GM21390 (cell line): ENCODE measurements at regions not wholly inside any gene's neighbourhood (a gene's known extent, or its start where the extent isn't known, plus 50 kb on each side); places are given as distances from the start of the nearest gene placed in this dataset.

Source experiments
- ATAC-seq: cut with Tn5 transposase; IDR thresholded peaks from one replicate; pipeline ENCODE4 v1.9.1; 2021; ENCODE audit not compliant: unreplicated experiment

DNA sequence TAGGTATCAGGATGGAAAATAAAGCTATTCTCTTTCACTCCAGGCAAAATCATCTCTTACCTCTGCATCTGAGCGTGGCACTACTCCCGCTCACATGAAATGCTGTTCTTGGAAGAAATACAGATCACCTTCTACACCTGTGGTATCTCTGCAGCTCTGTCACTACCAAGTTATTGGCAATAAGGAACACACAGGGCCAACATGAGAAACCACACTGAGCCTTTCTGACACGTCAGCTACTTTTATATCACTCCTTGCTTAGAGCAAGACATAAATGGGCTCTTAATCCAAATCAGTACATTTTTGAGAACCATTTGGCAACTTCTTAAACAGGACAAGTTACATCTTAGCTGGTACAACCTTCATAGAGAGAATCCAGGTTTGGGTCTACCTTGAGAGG lies 101.8 kb upstream of the GUCY1A1 start:
- no peak for ATAC-seq

DNA sequence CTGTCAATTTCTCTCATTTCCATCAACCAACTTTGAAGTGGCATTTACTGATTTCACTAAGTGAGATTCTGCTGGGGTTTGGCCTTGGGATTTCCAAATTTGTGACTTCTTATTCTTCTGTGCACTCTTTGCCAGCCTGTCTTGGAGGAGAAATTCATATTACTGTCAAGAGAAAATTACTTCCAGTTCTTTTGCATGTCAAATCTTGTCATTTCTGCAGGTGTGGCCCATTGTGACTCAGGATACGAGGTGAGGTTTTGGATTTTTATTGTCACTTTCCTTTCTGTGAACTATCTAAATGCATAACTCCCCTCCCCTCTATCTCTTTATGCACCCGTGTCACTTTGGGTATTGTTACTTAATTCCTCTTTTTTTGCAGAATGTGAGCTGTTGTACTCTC lies 102.6 kb upstream of the GUCY1A1 start:
- no peak for ATAC-seq

DNA sequence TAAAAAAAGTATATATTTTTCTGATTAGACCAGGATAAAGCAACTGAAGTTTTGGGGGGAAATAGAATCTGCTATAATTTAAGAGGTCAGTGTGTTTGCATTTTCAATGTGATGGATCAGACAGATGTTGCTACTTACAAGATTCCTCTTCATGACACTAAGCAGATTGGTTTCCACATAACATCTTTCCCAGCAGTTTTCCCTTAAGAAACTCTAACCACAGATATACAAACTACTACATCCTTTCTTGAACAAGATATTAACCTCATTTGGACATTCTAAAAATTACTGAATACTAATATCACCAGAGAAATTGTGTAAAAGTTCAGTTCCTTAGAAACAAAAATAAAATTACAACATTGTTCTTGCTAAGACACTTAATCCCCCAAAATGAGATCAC lies 106.7 kb upstream of the GUCY1A1 start:
- ATAC-seq = no peak

DNA sequence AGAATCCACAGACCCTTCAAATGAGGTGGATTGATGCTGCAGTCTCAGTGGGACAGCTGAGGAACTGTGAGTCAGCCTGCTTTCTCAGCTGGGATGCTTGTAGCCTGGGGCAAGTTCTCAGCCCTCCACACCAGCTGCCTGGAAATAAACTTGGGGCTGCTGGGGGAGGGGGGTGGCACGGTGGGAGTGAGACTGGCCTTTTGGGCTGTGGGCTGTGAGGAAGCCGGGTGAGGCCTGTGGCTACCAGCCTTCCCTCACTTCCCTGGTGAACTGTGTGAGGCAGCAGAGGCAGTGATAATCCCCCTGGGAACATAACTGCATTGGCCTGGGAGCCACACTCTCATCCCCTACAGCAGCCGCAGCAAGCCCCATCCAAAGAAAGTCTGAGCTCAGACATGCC lies 114.5 kb upstream of the GUCY1A1 start:
- no peak for ATAC-seq

DNA sequence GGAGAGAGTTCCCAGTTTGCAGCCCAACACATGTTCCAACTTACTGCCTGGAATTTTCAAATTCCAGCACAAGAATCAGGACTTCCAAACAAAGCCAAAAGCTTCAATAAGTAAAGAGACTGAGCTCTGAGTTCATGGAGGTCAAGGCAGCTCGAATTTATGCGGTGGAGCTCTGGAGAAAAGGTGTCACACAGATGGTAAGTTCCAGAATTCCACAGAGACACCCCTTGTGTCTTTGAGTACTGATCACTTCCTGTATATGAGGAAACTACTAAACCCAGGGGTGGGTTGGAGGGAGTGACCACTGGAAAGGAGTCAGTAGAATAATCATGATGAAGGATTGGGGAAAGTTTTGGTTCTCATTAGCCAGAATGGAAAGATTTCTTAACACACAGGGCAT lies 118.5 kb upstream of the GUCY1A1 start:
- ATAC-seq = no peak

DNA sequence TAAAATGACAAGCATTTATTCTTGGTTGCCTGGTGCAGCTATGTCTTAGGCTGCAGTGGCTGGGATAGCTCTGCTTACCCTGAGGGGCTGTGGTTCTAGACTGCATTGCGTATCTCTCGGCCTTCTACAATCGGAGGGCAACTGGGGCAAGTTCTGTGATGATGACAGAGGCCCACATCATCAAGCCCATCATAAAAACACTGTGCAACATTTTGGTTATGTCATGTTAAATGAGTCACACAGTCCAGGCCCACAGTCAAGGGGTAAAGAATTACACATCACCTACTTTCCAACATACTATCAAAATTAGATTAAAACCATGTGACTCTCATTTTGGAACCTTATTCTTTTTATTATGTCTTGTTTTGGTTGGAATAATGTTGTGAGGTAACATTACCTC lies 120.2 kb upstream of the GUCY1A1 start:
- no peak for ATAC-seq

DNA sequence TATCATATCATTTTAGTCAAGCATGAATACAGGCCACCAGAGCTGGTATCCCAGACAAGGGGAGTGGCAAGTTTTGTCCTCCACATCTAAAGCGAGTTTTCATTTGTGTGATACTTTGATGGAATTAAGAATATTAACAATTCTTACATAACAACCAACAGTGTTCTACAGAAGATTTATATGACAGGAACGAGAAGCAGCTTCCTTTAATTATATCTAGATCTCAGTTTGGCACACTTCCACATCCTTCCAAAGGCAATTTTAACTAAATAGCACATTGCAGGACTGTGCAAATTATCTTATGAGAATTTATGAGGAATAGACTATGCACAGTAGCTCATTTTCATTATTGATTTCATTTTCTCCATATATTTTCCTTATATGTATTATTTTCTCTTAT lies 121.2 kb upstream of the GUCY1A1 start:
- ATAC-seq = no peak

DNA sequence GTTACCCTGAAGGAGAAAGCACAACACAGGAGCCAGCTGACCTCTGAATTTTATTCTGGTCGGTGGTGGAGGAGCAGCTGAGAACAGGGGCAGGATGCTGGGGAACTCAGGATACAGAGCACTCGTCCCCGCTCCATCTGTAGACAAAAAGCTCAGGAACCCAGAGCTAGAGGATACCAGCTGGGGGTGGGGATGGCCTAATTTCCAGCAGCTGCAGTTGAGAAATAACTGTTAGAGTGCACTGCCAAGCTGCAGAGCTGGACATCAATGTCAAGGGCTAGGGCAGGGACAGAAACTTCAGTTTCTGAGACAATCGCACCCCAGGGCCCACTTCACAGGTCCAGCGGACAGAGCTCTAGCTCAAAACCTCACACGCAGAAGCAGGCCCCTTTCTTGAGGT lies 122.1 kb upstream of the GUCY1A1 start:
- no peak for ATAC-seq

DNA sequence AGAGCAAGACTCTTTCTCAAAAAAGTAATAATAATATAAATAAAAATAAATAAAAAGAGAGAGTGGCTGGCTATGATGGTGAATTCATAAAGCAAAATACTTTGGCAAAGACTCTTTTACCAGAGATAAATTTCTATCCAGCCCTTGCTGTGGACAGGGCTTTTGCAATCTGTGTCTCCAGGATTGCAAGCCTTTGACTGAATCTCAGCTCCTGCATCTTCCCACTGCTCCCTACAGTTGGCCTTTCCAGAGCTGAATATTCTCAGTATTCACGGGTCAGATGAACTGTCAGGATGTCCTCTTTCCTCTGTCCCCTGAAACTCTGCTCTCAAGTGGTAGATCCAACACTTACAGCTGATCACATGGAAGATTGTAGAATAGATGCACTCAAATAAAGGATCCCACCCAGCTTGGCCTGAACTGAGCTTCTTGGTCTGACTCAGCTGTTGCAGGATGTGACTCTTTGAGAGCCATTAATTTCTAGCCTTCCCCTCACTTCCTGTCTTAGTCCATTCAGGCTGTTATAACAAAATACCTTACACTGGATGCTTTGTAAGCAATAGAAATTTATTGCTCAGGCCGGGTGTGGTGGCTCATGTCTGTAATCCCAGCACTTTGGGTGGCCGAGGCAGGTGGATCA lies 123.4 kb upstream of the GUCY1A1 start:
- ATAC-seq = peak; percentile 61

DNA sequence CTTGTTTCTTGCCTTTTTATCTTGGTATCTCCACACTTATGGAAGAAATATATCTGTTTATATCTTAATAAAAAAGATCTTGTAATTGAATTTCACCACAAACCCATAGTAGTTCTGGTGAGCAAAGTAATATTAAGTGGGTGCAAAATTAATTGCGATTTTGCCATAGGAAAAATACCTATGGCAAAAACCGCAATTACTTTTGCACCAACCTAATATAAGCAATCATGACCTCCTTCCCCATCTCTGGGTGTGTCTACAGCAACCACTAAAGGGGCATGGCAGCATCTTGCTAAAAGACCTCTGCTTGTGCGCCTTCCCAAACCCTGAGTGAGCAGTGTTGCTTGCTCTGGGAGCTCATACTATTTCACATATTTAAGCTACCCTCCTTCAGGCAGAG lies 124.2 kb upstream of the GUCY1A1 start:
- ATAC-seq = no peak

DNA sequence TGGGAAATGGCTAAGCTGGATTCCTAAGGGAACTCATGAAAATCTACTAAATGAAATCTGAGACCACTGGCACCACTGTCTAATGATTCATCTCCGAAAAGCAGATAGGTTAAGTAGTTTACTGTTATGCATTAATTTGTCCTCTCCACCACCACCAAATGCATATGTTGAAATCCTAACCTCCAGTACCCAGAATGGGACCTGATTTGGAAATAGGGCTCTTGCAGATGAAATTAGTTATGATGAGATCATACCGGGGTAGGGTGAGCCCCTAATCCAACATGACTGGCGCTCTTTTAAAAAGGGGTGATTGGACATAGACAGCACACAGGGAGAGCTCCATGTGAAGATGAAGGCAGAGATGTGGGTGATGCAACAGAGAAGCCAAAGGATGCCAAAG lies 124.9 kb upstream of the GUCY1A1 start:
- ATAC-seq = no peak

DNA sequence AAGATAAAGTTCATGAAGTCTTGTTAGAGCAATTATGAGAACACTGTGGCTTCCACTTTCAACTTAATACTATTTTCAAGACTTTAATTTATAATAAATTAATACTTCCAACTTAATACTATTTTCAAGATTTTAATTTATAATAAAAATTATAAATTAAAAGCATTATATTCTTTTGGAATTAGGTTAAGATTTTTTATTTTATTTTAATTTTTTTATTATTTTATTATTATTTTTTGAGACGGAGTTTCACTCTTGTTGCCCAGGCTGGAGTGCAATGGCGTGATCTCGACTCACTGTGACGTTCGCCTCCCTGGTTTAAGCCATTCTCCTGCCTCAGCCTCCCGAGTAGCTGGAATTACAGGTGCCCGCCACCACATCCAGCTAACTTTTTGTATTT lies 126.0 kb upstream of the GUCY1A1 start:
- ATAC-seq = no peak

DNA sequence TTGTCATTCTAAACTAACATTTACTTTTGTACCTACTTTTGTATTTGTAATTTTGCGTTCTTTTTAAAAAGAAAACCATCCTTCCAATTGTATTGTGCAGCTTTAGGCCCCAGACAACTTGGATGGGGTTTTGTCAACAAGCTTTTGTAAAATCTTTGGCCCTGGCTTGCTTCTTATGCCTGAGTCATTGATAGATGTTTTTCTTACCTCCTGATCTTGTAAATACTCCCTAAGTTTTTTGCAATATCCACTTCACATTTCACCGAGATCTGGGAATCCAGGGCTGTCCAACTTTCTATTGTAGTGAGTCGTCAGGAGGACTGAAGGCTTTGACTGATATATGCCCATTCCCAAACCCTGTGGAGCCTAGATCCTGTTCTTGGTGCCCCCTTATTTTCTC lies 126.9 kb upstream of the GUCY1A1 start:
- ATAC-seq = no peak

DNA sequence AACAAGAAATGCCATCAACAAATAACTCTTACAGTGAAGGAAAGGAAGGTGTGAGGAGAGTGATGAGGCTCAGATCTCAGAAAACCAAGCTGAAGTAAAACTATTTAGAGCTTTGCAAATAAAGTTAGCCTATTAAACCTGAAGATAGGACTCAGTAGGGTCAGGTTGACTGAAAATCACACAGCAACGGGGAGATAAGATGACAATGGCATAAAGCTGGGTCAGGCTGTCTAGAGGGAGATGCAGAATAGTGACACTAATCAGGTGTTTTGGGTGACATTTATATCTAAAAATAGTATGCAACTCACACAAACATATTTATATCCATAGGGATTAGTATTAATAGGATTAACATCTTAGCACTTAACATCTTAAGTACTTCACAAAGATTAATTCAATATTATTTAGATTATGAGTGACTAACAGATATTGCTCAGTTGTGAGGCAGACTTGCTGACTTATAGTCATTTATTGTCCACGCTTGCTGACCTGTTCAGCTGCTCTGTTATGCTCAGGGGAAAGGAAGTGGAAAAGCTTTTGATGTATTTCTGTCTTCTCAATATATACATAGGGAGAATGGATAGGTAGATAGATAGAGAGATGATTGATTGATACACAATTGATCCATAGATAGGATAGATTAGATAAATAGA lies 130.7 kb upstream of the GUCY1A1 start:
- ATAC-seq = no peak

DNA sequence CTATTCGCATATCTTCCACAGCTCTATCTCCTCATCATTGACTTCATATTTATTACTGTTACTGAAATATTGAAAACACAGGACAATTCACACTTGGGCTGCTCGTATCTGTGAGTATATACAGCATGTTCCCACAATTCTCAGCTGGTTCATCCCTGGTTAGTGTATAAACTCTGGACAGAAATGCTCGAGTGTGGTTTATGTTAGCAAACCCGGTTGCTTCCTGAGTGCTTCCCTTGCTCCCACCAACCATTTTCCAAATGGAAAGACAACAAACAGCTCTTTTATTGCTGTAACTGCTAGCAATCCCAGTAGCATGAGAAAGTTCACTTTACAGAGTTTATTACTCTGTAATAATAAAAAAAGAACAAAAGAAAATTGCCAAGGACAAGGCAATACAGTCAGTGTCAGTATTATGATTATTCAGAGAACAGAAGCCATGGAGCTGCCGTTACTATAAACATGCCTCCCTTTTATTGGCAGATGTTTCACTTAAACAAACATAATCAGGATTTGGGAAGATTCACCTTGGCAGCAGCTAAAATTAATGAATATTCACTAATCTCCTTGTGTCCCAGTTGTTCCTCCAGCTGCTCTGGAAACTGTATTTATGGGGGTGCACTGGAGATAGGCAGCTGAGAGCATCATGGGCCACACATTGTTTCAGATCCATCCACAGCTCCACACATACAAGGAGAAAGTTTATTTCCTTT lies 134.1 kb upstream of the GUCY1A1 start:
- no peak for ATAC-seq

DNA sequence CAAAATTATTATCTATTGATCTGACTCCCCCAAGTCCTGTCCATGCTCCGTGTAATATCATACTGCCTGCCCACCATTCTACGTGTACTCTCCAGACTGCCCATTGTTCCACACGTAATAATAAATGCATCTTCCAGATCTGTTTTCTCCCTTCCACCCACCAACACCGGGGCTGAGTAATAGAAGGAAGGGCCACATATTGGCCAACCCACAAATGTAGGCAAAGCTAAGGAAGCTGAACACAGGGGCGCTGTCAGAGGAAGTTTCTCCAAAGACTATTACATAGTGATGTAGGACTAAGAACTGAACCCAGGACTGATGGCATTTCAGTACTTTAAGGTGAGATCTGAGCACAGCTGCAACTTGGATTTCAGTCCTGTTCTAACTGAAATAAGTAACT lies 135.8 kb upstream of the GUCY1A1 start:
- ATAC-seq = no peak

DNA sequence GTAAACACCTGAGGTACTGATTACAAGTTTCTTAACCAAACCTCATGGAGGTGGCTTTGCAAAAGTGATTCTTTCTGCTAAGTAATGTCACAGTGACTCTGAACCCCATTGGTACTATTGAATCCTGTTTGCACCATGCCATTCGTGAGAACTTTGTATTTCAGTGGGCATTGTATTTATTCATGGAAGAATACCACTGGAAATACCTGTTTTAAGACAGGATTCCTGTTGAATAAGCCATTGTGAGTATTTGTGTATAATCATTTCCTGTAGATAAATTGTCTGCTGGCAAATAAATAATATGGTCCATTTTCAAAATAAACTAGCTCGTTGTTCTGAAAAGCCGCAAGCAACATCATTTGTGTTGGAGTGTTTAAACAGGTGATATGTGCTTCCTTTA lies 136.4 kb upstream of the GUCY1A1 start:
- ATAC-seq = no peak

DNA sequence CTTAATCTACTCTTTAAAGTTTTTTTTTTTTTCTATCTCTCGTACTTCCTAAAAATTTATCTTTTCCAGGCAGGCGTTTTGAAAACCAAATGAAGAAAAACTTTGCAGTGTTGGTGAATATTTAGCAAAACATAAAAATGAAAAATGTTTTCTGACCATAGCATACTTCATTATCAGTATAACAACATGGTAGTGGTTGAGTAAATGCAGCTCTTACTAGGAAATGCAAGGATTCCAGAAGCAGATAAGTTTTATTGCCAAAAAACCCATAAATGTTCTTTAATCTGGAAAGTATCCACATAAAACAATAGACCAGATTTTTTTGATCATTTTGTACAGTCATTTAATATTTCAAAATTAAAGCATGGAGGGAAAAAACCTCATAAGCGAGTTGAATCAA lies 136.9 kb upstream of the GUCY1A1 start:
- no peak for ATAC-seq

DNA sequence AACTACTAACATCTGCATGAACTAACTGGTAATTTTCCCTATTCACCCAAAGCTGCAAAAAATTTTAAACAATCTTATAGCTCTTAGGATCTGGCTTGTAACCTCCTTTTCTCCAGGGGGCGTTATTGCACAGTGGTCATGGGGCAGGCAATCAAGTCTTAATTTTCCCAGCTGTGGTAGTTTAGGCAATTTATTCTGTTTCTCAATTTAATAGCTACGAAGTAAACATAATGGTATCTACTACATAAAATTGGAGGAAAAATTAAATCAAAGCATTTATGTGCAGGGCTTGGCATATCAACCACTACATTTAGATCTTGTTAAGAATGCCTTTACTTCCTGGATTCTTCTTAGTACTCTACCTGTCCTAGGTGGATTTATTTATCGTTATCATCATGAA lies 137.4 kb upstream of the GUCY1A1 start:
- ATAC-seq = no peak

DNA sequence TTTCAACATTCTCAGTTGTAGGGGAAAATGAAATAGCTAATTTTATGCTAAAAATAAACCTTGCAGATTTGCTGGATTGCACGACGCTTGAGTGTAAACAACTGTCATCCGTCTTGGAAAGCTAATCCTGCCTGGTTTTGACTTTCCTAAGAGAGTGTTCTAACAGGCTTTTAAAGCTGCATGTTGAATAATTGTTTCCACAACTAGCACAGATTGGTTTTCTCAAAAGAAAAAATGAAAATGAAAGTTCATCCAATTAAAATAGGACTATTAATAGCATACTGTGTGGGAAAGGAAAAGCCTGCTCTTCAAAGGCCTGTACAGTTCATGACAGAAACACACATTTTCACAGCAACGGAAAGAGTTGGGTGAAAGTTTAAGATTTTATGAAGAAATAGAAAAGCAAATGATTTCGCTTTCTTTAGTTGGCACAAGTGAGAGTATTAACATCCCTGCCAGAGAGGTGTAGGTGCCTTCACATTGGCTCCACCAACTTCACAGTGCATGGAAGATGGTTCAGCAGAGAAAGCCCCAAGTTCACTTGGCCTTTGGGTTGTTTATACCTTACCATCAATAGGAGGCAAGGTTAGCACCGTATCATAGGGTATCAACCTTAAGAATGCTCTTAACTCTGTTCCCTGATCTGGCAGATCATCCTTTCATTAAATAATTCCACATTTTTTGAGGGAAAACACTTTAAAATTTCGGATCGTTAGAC lies 140.0 kb upstream of the GUCY1A1 start:
- no peak for ATAC-seq

DNA sequence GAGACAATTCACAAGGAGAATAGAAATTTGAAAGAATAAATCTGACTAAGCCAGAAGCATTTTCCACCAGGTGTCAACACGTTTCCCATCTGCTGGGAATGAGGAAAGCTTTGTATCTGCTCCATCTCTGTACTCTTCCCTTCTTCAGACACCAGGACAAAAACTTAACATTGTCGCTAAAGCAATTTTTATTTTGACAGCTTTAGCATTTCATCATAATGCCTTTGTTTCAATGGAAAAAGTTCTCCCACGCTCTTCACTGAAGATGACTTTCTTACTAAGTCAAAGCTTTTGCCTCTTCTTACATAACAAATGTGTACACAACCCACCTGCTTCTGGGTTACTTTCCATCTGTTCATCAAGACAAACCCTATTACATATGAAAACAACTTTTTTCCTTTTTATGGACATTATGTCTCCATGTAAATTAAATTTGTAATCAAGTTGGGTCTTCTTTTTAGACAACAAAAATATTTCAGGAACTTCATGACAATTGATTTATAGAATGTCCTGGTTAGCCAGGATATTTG lies 141.7 kb upstream of the GUCY1A1 start:
- ATAC-seq = no peak

DNA sequence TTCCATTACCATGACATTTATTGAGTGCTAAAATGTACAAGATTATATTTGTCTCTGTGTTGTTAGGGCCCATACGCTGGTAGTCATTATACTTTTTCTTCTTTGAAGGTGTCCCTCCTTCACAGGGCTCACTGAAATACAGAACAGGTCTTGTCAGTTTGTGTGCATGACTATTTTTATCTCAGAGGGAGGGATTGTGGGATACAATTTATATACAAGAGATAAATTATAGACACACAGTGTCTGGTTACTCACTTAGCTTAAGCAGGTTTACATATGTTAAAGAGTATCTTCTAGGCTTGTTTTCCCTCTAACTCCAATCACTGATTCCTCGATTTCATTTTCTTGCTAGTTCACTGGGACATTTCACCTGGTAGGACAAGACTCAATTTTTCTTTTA lies 143.3 kb upstream of the GUCY1A1 start:
- ATAC-seq = no peak
